PC-9 (cell line): ENCODE measurements at regions not wholly inside any gene's neighbourhood (a gene's known extent, or its start where the extent isn't known, plus 50 kb on each side); places are given as distances from the start of the nearest gene placed in this dataset.

Source experiments
- EZH2 ChIP-seq: fragments of 200-600 bp; sonication (generic); IDR thresholded peaks from 2 replicates; pipeline ENCODE4 v1.8.0; 2017; ENCODE audit warnings: antibody characterized with exemption, low read depth
- TF ChIP-seq, protein P1 (sequence below): fragments of 200-600 bp; sonication (generic); conservative IDR thresholded peaks from 2 replicates; pipeline ENCODE4 v1.6.1; 2017; ENCODE audit warnings: mixed run types, antibody characterized with exemption, mild to moderate bottlenecking, moderate library complexity

GRCh38 chr5:77877516-77878355, 101.6 kb upstream of the TBCA start:
- TF ChIP-seq, protein P1, sequence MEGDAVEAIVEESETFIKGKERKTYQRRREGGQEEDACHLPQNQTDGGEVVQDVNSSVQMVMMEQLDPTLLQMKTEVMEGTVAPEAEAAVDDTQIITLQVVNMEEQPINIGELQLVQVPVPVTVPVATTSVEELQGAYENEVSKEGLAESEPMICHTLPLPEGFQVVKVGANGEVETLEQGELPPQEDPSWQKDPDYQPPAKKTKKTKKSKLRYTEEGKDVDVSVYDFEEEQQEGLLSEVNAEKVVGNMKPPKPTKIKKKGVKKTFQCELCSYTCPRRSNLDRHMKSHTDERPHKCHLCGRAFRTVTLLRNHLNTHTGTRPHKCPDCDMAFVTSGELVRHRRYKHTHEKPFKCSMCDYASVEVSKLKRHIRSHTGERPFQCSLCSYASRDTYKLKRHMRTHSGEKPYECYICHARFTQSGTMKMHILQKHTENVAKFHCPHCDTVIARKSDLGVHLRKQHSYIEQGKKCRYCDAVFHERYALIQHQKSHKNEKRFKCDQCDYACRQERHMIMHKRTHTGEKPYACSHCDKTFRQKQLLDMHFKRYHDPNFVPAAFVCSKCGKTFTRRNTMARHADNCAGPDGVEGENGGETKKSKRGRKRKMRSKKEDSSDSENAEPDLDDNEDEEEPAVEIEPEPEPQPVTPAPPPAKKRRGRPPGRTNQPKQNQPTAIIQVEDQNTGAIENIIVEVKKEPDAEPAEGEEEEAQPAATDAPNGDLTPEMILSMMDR: no peak
- TF ChIP-seq EZH2: no peak
